ENCODE measurements at regions not wholly inside any gene's neighbourhood (a gene's known extent, or its start where the extent isn't known, plus 50 kb on each side); places are given as distances from the start of the nearest gene placed in this dataset.
"Not testable (repeated sequence)": the region's sequence is repeated elsewhere in the genome, so short reads cannot be mapped to it uniquely, and the experiment has no call there.

DNA sequence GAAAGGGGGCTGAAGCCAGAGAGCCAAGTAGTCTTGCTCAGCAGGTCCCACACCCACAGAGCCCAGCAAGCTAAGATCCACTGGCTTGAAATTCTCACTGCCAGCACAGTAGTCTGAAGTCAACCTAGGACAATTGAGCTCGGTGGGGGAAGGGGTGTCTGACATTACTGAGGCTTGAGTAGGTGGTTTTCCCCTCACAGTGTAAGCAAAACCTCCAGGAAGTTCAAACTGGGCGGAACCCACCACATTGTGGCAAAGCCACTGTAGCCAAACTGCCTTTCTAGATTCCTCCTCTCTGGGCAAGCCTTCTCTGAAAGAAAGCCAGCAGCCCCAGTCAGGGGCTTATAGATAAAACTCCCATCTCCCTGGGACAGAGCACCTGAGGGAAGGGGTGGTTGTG, 630.9 kb upstream of the ITGA1 start:
- not testable (repeated sequence) for DNase-seq (ENCODE audit: low read depth)

DNA sequence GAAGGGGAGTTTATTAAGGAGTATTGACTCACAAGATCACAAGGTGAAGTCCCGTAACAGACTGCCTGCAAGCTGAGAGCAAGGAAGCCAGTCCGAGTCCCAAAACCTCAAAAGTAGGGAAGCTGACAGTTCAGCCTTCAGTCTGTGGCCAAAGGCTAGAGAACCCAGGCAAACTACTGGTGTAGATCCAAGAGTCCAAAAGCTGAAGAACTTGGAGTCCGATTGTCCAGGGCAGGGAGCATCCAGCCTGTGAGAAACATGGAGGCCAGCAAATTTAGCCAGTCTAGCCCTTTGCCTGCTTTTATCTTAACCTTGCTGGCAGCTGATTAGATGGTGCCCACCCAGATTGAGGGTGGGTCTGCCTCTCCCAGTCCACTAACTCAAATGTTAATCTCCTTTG, 621.9 kb upstream of the ITGA1 start:
- DNase-seq (ENCODE audit: low read depth), result not testable (repeated sequence)

DNA sequence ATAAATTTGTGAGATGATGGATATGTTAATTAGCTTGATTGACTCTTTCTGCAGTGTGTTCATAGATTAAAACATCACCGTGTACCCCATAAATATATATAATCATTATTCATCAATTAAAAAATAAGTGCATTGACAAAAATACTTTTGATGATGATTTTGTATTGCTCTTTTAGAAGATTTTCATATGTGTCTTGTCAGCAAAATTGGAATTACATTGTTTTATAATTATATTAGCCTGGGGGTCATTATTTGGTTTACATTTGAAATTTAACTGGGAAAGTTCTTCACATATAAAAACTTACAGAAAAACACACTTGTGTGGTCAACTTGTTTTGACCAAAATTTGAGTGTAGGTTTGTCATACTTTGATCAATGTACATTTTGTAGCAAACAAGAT, 614.6 kb upstream of the ITGA1 start:
- DNase-seq (ENCODE audit: low read depth), result no peak

DNA sequence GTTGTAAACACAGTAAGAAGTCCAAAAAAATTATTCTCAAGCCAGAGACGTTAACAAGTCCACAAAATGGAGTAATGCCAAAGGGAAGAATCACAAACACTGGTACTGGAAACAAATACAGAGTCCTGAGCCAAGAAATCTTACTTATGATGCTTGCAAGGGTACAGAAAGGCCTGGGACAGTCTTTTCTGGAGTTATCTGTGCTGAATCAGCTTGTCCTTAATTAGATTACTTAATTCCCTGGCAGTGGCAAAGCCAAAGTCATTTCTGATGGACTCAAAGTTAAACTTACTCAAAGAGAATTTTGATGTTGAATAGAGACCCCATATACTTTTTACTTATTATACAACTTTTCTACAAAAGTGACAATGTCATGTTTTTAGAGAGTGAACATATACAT, 610.5 kb upstream of the ITGA1 start:
- no peak for DNase-seq (ENCODE audit: low read depth)

DNA sequence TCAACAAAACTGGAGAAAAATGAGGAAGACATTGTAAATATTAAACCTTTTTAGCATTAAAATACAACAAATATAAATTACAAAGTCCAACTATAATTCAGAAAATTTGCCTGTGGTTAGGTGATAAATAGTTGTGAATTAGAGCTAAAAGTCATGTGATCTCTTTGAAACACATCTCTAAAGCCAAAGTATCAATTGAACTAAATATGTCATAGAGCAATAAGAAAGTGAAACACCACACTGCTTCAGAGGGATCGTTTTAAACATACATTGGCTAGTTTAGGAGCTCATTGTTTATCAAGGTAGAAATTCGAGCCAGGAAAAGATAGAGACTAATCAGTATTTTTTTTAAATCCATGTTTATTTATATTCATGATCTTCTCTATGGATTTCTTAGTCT, 606.3 kb upstream of the ITGA1 start:
- no peak for DNase-seq (ENCODE audit: low read depth)

DNA sequence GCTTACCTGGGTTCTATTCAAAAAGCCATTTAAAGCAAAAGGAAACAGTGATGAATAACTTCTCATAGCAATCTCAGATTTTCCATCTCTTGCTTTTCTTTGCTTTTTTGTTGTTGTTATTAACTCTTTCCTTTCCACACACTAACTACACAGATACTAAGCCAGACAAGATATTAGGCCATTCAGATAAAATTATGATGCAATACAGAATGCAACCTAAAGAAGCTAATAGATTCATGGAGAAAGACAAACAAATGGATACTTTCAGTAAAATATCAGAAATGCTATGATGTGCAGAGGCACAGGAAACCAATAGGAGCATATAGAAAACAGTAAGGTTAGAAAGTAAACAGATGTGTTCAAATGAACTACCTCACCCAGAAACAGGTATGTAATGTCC, 597.0 kb upstream of the ITGA1 start:
- no peak for DNase-seq (ENCODE audit: low read depth)

DNA sequence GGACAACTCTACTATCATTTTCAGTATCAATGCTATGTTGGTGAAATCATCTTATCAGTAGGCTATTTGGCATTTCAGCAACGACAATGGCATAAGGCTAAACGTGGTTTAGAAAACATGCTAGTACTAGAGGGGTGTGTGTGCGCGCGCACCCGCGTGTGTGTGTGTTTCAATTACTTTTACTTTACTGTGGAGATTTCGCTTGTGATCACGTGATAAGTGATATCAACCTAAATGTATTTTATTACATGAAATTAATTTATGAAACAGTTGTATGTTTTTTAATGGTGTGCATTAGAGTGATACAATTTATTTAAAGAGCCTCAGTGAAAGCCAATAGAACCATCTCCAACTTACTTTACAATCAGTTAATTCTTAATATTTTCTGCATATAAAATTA, 587.9 kb upstream of the ITGA1 start:
- no peak for DNase-seq (ENCODE audit: low read depth)

DNA sequence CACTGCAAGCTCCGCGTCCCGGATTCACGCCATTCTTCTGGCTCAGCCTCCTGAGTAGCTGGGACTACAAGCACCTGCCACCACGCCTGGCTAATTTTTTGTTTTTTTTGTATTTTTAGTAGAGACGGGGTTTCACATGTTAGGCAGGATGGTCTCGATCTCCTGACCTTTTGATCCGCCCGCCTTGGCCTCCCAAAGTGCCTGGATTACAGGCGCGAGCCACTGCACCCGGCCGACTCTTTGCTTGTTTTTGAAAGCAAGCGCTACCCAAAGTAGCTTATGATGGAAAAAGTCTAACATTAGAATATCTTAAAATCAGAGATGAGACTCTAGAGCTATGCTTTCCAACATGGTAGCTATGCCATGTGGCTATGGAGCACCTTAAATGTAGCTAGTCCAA, 585.5 kb upstream of the ITGA1 start:
- DNase-seq (ENCODE audit: low read depth), result no peak

DNA sequence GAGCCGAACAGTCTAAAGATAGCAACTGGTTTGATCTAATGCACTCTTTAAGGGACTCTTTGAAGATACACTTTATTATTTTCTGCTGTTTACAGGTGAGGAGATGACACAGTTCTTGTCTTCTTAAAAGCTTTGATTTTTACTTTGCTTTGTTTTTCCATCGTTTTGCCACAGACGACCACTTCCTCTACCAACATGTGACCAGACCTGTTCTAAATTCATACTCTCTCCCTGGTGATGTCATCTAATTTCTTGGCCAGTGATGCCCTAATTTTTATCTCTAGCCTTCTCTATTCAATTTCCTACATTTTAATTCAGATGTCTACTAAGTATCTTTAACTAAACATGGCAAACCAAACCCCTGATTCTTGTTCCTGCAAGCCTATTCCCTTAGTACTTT, 583.4 kb upstream of the ITGA1 start:
- DNase-seq (ENCODE audit: low read depth), result no peak

All from forelimb muscle (tissue), 1 donor.